Fibroblast of lung (primary cell): ENCODE measurements at regions not wholly inside any gene's neighbourhood (a gene's known extent, or its start where the extent isn't known, plus 50 kb on each side); places are given as distances from the start of the nearest gene placed in this dataset.

Experiments used
- DNase-seq, 2 donors: peaks; one replicate each; pipeline versions ENCODE4 v3.0.0 to v3.0.0-alpha.2; 2010; ENCODE audit warnings: low read depth in 2 of 2
- H2AFZ ChIP-seq: 2 replicates; pipeline ENCODE4 v1.5.1; 2012; ENCODE audit warnings: low read length, control low read depth, inconsistent platforms
- H3K27ac ChIP-seq: 2 replicates; pipeline ENCODE4 v1.5.1; 2011; ENCODE audit warnings: low read length, control low read depth; ENCODE audit not compliant: insufficient read depth
- H3K27me3 ChIP-seq: 2 replicates; pipeline ENCODE4 v1.5.1; 2011; ENCODE audit warnings: mild to moderate bottlenecking, low read length; ENCODE audit not compliant: control insufficient read depth, insufficient read depth
- H3K36me3 ChIP-seq: 2 replicates; pipeline ENCODE4 v1.5.1; 2011; ENCODE audit warnings: low read length; ENCODE audit not compliant: control insufficient read depth, insufficient read depth
- H3K4me1 ChIP-seq: 2 replicates; pipeline ENCODE4 v1.5.1; 2011; ENCODE audit warnings: low read length; ENCODE audit not compliant: control insufficient read depth, insufficient read depth; ENCODE audit errors: extremely low read depth
- H3K4me2 ChIP-seq: 2 replicates; pipeline ENCODE4 v1.5.1; 2011; ENCODE audit warnings: low read length, control low read depth; ENCODE audit not compliant: insufficient read depth; ENCODE audit errors: extremely low read depth
- H3K4me3 ChIP-seq, 4 experiments: fragments of 200-600 bp in 1 of 4; sonication (generic) in 1 of 4; replicated peaks in 1 of 4; 2 replicates each; pipeline ENCODE4 v1.5.1; 2011 to 2016; ENCODE audit warnings: low read length in 4 of 4, low read depth in 3 of 4, mild to moderate bottlenecking in 3 of 4, control low read depth in 2 of 4, inconsistent platforms in 1 of 4, mixed read lengths in 1 of 4; ENCODE audit not compliant: insufficient read depth in 1 of 4; ENCODE audit errors: control extremely low read depth in 1 of 4
- H3K79me2 ChIP-seq: 2 replicates; pipeline ENCODE4 v1.5.1; 2012; ENCODE audit warnings: mild to moderate bottlenecking, low read length, inconsistent platforms; ENCODE audit not compliant: control insufficient read depth, insufficient read depth
- H3K9ac ChIP-seq: 2 replicates; pipeline ENCODE4 v1.5.1; 2011; ENCODE audit warnings: mild to moderate bottlenecking, low read length, control low read depth; ENCODE audit not compliant: insufficient read depth
- H3K9me3 ChIP-seq: 2 replicates; pipeline ENCODE4 v1.5.1; 2012; ENCODE audit warnings: low read depth, low read length; ENCODE audit not compliant: control insufficient read depth, insufficient read depth
- H4K20me1 ChIP-seq: 2 replicates; pipeline ENCODE4 v1.5.1; 2011; ENCODE audit warnings: low read length; ENCODE audit not compliant: control insufficient read depth, insufficient read depth; ENCODE audit errors: extremely low read depth
- EZH2 ChIP-seq: IDR thresholded peaks from 2 replicates; pipeline ENCODE4 v1.5.1; 2012; ENCODE audit warnings: low read length, control low read depth, mild to moderate bottlenecking; ENCODE audit errors: missing control alignments
- TF ChIP-seq, protein P1 (sequence below), 2 donors: IDR thresholded peaks in 1 of 2; conservative IDR thresholded peaks in 1 of 2; 1 replicate in 1 of 2; 2 replicates in 1 of 2; pipeline ENCODE4 v1.5.1; 2011 to 2012; ENCODE audit warnings: low read length in 2 of 2, control low read depth in 1 of 2, inconsistent platforms in 1 of 2, low read depth in 1 of 2, mild to moderate bottlenecking in 1 of 2

GRCh38 chr21:31414263-31415000 is 70.4 kb upstream of the TIAM1 start:
- no peak overlapping the region for H3K9ac ChIP-seq
- no peaks in the 10 kb centered on the region for H3K79me2 ChIP-seq
- TF ChIP-seq, protein P1, sequence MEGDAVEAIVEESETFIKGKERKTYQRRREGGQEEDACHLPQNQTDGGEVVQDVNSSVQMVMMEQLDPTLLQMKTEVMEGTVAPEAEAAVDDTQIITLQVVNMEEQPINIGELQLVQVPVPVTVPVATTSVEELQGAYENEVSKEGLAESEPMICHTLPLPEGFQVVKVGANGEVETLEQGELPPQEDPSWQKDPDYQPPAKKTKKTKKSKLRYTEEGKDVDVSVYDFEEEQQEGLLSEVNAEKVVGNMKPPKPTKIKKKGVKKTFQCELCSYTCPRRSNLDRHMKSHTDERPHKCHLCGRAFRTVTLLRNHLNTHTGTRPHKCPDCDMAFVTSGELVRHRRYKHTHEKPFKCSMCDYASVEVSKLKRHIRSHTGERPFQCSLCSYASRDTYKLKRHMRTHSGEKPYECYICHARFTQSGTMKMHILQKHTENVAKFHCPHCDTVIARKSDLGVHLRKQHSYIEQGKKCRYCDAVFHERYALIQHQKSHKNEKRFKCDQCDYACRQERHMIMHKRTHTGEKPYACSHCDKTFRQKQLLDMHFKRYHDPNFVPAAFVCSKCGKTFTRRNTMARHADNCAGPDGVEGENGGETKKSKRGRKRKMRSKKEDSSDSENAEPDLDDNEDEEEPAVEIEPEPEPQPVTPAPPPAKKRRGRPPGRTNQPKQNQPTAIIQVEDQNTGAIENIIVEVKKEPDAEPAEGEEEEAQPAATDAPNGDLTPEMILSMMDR (conservative IDR thresholded peaks at IDR 0.05 in 1 of 2, IDR thresholded peaks at IDR 0.05 in 1 of 2; ENCODE audit: low read depth in 1 of 2, low read length in 2 of 2), result no peak
- TF ChIP-seq EZH2, result no peak
- no peaks in the 10 kb centered on the region for H3K27me3 ChIP-seq
- no peaks in the 10 kb centered on the region for H3K36me3 ChIP-seq
- no peaks in the 10 kb centered on the region for H4K20me1 ChIP-seq
- H3K27ac ChIP-seq, result no peak overlapping the region
- no peak for DNase-seq
- no peaks in the 10 kb centered on the region for H3K4me1 ChIP-seq
- H3K4me2 ChIP-seq, result no peak overlapping the region
- H2AFZ ChIP-seq, result no peak overlapping the region
- no peaks in the 10 kb centered on the region for H3K9me3 ChIP-seq
- H3K4me3 ChIP-seq, result no peak overlapping the region

DNA sequence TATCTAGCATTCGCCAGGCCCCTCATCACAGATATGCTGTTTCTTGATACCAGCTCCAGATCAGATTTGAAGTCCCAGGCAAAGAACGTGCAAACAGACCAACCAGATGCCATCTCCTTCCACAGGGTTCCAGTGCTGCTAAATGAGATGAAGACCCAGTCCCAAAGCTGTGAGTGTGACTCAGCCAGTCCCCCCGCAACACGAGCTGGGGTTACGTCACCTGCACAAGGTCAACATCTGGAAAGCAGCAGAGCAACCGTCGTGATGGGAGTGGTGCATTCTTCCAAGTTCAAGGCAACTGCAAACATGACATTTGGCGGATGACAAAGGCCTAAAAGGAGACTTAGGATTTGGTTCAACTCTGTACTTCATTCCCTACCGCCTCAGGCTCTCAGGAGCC is 69.6 kb upstream of the TIAM1 start:
- Histone ChIP-seq H3K4me3 (no peak overlapping the region), H3K36me3 (no peaks in the 10 kb centered on the region)
- DNase-seq, result no peak

DNA sequence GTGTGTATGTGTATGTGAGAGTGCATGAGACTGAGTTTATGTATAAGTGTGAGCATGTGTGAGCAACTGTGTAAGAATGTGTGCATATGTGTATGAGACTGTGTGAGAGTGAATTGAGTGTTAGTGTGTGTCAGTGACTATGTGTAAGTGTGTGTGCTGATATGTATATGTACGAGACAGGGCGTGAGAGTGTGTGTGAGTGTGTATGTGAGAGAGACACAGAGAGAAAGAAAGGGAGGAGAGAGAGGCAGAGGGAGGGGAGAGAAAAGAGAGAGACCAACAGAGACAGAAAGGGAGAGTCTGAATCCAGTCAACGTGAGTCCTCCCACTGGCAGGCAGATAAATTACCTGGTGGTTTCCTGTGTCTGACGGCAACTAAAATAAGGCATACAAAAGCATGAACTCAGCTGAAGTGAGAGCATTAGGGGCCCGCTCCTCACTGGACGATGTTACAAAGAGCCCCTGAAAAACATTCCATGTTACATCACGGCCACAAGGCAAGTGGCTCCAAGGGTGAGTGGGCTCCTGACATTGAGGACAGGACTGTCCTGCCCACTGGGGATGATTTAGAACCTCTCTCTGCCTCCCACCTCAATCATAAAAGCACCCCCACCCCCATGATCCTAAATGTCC is 66.6 kb upstream of the TIAM1 start:
- no peak for TF ChIP-seq EZH2
- TF ChIP-seq, protein P1 (conservative IDR thresholded peaks at IDR 0.05 in 1 of 2, IDR thresholded peaks at IDR 0.05 in 1 of 2; ENCODE audit: low read depth in 1 of 2, low read length in 2 of 2), result no peak
- Histone ChIP-seq H3K36me3 (no peaks in the 10 kb centered on the region), H3K4me2 (no peak overlapping the region), H2AFZ (no peak overlapping the region), H3K9me3 (no peaks in the 10 kb centered on the region), H3K4me3 (no peak overlapping the region), H3K9ac (no peak overlapping the region), H3K27me3 (no peaks in the 10 kb centered on the region), H3K27ac (no peak overlapping the region), H3K79me2 (no peaks in the 10 kb centered on the region), H3K4me1 (no peaks in the 10 kb centered on the region), H4K20me1 (no peaks in the 10 kb centered on the region)
- peak in 1 of 2 donors; percentile 41 for DNase-seq

More for the DNA sequence above, 69.6 kb upstream of the TIAM1 start:
- H3K9me3 ChIP-seq, result no peaks in the 10 kb centered on the region
- H3K27ac ChIP-seq, result no peak overlapping the region
- no peak for TF ChIP-seq EZH2
- TF ChIP-seq, protein P1 (conservative IDR thresholded peaks at IDR 0.05 in 1 of 2, IDR thresholded peaks at IDR 0.05 in 1 of 2; ENCODE audit: low read depth in 1 of 2, low read length in 2 of 2), result no peak
- H3K4me1 ChIP-seq, result no peaks in the 10 kb centered on the region
- H3K9ac ChIP-seq, result no peak overlapping the region
- no peaks in the 10 kb centered on the region for H3K79me2 ChIP-seq
- H3K27me3 ChIP-seq, result no peaks in the 10 kb centered on the region
- H2AFZ ChIP-seq, result no peak overlapping the region
- no peaks in the 10 kb centered on the region for H4K20me1 ChIP-seq
- H3K4me2 ChIP-seq, result no peak overlapping the region
